HepG2 (cell line): ENCODE measurements at regions not wholly inside any gene's neighbourhood (a gene's known extent, or its start where the extent isn't known, plus 50 kb on each side); places are given as distances from the start of the nearest gene placed in this dataset.

Source experiments
- ATAC-seq: fragments of 200-7000 bp; cut with Tn5 transposase; 3 replicates; pipeline ENCODE4 v1.9.1; 2020; ENCODE audit warnings: mild to moderate bottlenecking, moderate library complexity
- BruUV-seq: library from RNA; stranded (reverse); fragments of 400-500 nt; replicated peaks from 2 replicates; lab custom pipeline; 2021; lab: Mats Ljungman, UMichigan
- CTCF ChIA-PET: fragments of 300-600 bp; formaldehyde crosslinking; extraction: SDS; loops from one replicate; lab custom pipeline; 2021; ENCODE audit warnings: low total read pairs, inconsistent platforms, low intra/inter-chr PET ratio; lab: Yijun Ruan, JAX
- POLR2A ChIA-PET: fragments of 350-600 bp; sonication (Branson Sonifier 250); formaldehyde crosslinking; loops from one replicate; lab custom pipeline; 2020; ENCODE audit warnings: antibody characterized with exemption, inconsistent platforms; lab: Yijun Ruan, JAX
- DNase-seq: peaks from one replicate; pipeline ENCODE4 v3.0.0-alpha.2; 2015; ENCODE audit warnings: low spot score
- FAIRE-seq: peaks from 3 replicates; lab custom pipeline; 2011; peaks lifted over from hg19 to GRCh38; lab: Jason Lieb, UNC
- H2AFZ ChIP-seq: one replicate; pipeline ENCODE4 v1.6.1; 2011; ENCODE audit warnings: low read length, inconsistent platforms
- H3K27ac ChIP-seq: fragments of 300-600 bp; 3 replicates; pipeline ENCODE4 v1.8.0; 2011; ENCODE audit warnings: mixed run types, mild to moderate bottlenecking, mixed read lengths, low read length, inconsistent platforms; ENCODE audit not compliant: insufficient read depth; ENCODE audit errors: extremely low read length
- H3K27me3 ChIP-seq, 2 experiments: fragments of 200-600 bp in 1 of 2; 2 replicates in 1 of 2; 3 replicates in 1 of 2; pipeline versions ENCODE4 v1.6.0 to v1.8.0; 2011; ENCODE audit warnings: low read length in 2 of 2, mild to moderate bottlenecking in 2 of 2, moderate library complexity in 2 of 2, inconsistent platforms in 1 of 2; ENCODE audit not compliant: insufficient read depth in 2 of 2, control insufficient read depth in 1 of 2
- H3K36me3 ChIP-seq, 2 experiments: fragments of 200-600 bp in 1 of 2; replicated peaks in 1 of 2; 2 replicates in 1 of 2; 3 replicates in 1 of 2; pipeline versions ENCODE4 v1.5.1 to v1.8.0; 2011; ENCODE audit warnings: low read length in 2 of 2, inconsistent platforms in 1 of 2; ENCODE audit not compliant: insufficient read depth in 2 of 2, control insufficient read depth in 1 of 2
- H3K4me1 ChIP-seq: 2 replicates; pipeline ENCODE4 v1.5.1; 2012; ENCODE audit warnings: low read length, inconsistent platforms; ENCODE audit not compliant: insufficient read depth
- H3K4me2 ChIP-seq: 2 replicates; pipeline ENCODE4 v1.6.0; 2011; ENCODE audit warnings: low read depth, low read length, inconsistent platforms
- H3K4me3 ChIP-seq, 3 experiments: fragments of 200-600 bp in 1 of 3; sonication (generic), shearing (Covaris generic) in 1 of 3; replicated peaks in 1 of 3; 2 replicates each; pipeline ENCODE4 v1.5.1; 2011 to 2016; ENCODE audit warnings: low read length in 3 of 3, inconsistent platforms in 2 of 3, low read depth in 2 of 3, mild to moderate bottlenecking in 2 of 3, control low read depth in 1 of 3, mixed read lengths in 1 of 3; ENCODE audit not compliant: insufficient read depth in 1 of 3
- H3K79me2 ChIP-seq: one replicate; pipeline ENCODE4 v1.6.1; 2011; ENCODE audit warnings: low read length, inconsistent platforms; ENCODE audit not compliant: insufficient read depth
- H3K9ac ChIP-seq: 2 replicates; pipeline ENCODE4 v1.6.0; 2011; ENCODE audit warnings: mild to moderate bottlenecking, low read depth, low read length, inconsistent platforms; ENCODE audit not compliant: insufficient read depth
- H3K9me3 ChIP-seq: 2 replicates; pipeline ENCODE4 v1.5.1; 2012; ENCODE audit warnings: mild to moderate bottlenecking, low read length
- H4K20me1 ChIP-seq: 2 replicates; pipeline ENCODE4 v1.6.0; 2011; ENCODE audit warnings: inconsistent platforms, mild to moderate bottlenecking, low read length, moderate library complexity; ENCODE audit not compliant: insufficient read depth
- CBX5 ChIP-seq: sonication (generic); formaldehyde crosslinking; IDR thresholded peaks from 2 replicates; pipeline ENCODE4 v1.4.0; 2020; ENCODE audit warnings: missing genetic modification reagents, borderline replicate concordance
- DPF2 ChIP-seq: sonication (generic); formaldehyde crosslinking; IDR thresholded peaks from 2 replicates; pipeline ENCODE4 v1.4.0; 2020; ENCODE audit warnings: mild to moderate bottlenecking, low read depth, missing genetic modification reagents, borderline replicate concordance
- HNRNPLL ChIP-seq: fragments of 200-400 bp; formaldehyde crosslinking; IDR thresholded peaks from 2 replicates; pipeline ENCODE4 v1.6.1; 2017; ENCODE audit warnings: mild to moderate bottlenecking, low read depth, low read length; ENCODE audit not compliant: poor library complexity, severe bottlenecking
- SALL1 ChIP-seq: sonication (generic); formaldehyde crosslinking; IDR thresholded peaks from 2 replicates; pipeline ENCODE4 v1.8.0; 2022; ENCODE audit warnings: mild to moderate bottlenecking, missing genetic modification reagents
- ZKSCAN1 ChIP-seq: fragments of 150-350 bp; IDR thresholded peaks from 2 replicates; pipeline ENCODE4 v1.6.1; 2014; ENCODE audit warnings: low read length
- ZMYM4 ChIP-seq: sonication (generic); formaldehyde crosslinking; IDR thresholded peaks from 2 replicates; pipeline ENCODE4 v1.8.1; 2023; ENCODE audit warnings: mild to moderate bottlenecking, missing genetic modification reagents
- ZNF124 ChIP-seq: sonication (generic); formaldehyde crosslinking; IDR thresholded peaks from 2 replicates; pipeline ENCODE4 v1.4.0; 2020; ENCODE audit warnings: missing genetic modification reagents
- ZNF331 ChIP-seq: sonication (generic); formaldehyde crosslinking; IDR thresholded peaks from 2 replicates; pipeline ENCODE4 v1.4.0; 2020; ENCODE audit warnings: missing genetic modification reagents
- ZNF431 ChIP-seq: sonication (generic); formaldehyde crosslinking; IDR thresholded peaks from 2 replicates; pipeline ENCODE4 v1.9.0; 2022; ENCODE audit warnings: missing genetic modification reagents, low read depth, mild to moderate bottlenecking, borderline replicate concordance
- ZNF432 ChIP-seq: sonication (generic); formaldehyde crosslinking; IDR thresholded peaks from 2 replicates; pipeline ENCODE4 v1.5.0; 2020; ENCODE audit warnings: missing genetic modification reagents, mild to moderate bottlenecking, borderline replicate concordance
- ZNF451 ChIP-seq: sonication (generic); formaldehyde crosslinking; IDR thresholded peaks from 2 replicates; pipeline ENCODE4 v1.5.0; 2020; ENCODE audit warnings: mild to moderate bottlenecking, missing genetic modification reagents
- ZNF839 ChIP-seq: sonication (generic); formaldehyde crosslinking; IDR thresholded peaks from 2 replicates; pipeline ENCODE4 v1.4.0; 2020; ENCODE audit warnings: missing genetic modification reagents, mild to moderate bottlenecking, borderline replicate concordance
- whole genome bisulfite sequencing: methylation state at CpG from one replicate; pipeline ENCODE4 v1.1.6; 2017; ENCODE audit warnings: low lambda C conversion rate; 5-methylcytosine and 5-hydroxymethylcytosine counted together
- in situ Hi-C: cut with HindIII; loops from 2 replicates; pipeline ENCODE4 v1.10.0; 2017; ENCODE audit warnings: low pct_unique_long_range_greater_than_20kb; ENCODE audit not compliant: extremely low pct_ligation_motif_present
- intact Hi-C: fragments of 100-400 bp; cut with micrococcal nuclease; formaldehyde crosslinking; loops from one replicate; pipeline ENCODE4 v1.10.0; 2022; ENCODE audit not compliant: unreplicated experiment
- TF ChIP-seq, protein P1 (sequence below): sonication (generic); formaldehyde crosslinking; IDR thresholded peaks from 2 replicates; pipeline ENCODE4 v1.4.0; 2020; ENCODE audit warnings: mild to moderate bottlenecking, low read depth, missing genetic modification reagents
- TF ChIP-seq, protein P2 (sequence below): sonication (generic); formaldehyde crosslinking; IDR thresholded peaks from 2 replicates; pipeline ENCODE4 v1.8.0; 2022; ENCODE audit warnings: mild to moderate bottlenecking, missing genetic modification reagents; ENCODE audit not compliant: insufficient replicate concordance
- TF ChIP-seq, protein P3 (sequence below): sonication (generic); formaldehyde crosslinking; IDR thresholded peaks from 2 replicates; pipeline ENCODE4 v1.4.0; 2020; ENCODE audit warnings: missing genetic modification reagents

DNA sequence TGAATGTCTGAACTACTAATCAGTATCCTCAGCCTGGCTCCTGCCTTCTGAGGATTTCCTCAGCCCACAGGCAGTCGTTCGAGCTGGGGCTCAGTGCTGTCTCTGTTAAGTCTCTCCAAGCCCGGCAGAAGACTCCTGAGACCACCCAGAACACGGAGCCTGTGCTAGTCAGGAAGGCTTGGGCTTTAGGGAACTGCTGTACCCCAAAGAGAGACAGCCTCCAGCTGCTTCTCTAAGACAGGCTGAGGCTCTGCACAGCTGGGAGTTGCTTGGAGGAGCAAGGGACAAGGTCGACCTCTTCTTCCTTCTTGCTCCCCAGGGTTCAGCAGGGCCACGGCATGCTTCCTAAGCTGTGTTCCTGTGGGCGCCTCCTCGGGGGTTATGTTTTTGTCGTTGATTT lies 283.4 kb upstream of the MYT1L start (continued):
- no peak for TF ChIP-seq ZNF839 (CRISPR knock-in tag)
- TF ChIP-seq, protein P1, sequence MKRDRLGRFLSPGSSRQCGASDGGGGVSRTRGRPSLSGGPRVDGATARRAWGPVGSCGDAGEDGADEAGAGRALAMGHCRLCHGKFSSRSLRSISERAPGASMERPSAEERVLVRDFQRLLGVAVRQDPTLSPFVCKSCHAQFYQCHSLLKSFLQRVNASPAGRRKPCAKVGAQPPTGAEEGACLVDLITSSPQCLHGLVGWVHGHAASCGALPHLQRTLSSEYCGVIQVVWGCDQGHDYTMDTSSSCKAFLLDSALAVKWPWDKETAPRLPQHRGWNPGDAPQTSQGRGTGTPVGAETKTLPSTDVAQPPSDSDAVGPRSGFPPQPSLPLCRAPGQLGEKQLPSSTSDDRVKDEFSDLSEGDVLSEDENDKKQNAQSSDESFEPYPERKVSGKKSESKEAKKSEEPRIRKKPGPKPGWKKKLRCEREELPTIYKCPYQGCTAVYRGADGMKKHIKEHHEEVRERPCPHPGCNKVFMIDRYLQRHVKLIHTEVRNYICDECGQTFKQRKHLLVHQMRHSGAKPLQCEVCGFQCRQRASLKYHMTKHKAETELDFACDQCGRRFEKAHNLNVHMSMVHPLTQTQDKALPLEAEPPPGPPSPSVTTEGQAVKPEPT: no peak
- TF ChIP-seq ZKSCAN1: no peak
- no peak for TF ChIP-seq ZNF451
- TF ChIP-seq SALL1: no peak
- no peak for TF ChIP-seq ZNF431 (CRISPR knock-in tag)
- TF ChIP-seq, protein P2, sequence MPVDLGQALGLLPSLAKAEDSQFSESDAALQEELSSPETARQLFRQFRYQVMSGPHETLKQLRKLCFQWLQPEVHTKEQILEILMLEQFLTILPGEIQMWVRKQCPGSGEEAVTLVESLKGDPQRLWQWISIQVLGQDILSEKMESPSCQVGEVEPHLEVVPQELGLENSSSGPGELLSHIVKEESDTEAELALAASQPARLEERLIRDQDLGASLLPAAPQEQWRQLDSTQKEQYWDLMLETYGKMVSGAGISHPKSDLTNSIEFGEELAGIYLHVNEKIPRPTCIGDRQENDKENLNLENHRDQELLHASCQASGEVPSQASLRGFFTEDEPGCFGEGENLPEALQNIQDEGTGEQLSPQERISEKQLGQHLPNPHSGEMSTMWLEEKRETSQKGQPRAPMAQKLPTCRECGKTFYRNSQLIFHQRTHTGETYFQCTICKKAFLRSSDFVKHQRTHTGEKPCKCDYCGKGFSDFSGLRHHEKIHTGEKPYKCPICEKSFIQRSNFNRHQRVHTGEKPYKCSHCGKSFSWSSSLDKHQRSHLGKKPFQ (CRISPR knock-in tag): no peak

DNA sequence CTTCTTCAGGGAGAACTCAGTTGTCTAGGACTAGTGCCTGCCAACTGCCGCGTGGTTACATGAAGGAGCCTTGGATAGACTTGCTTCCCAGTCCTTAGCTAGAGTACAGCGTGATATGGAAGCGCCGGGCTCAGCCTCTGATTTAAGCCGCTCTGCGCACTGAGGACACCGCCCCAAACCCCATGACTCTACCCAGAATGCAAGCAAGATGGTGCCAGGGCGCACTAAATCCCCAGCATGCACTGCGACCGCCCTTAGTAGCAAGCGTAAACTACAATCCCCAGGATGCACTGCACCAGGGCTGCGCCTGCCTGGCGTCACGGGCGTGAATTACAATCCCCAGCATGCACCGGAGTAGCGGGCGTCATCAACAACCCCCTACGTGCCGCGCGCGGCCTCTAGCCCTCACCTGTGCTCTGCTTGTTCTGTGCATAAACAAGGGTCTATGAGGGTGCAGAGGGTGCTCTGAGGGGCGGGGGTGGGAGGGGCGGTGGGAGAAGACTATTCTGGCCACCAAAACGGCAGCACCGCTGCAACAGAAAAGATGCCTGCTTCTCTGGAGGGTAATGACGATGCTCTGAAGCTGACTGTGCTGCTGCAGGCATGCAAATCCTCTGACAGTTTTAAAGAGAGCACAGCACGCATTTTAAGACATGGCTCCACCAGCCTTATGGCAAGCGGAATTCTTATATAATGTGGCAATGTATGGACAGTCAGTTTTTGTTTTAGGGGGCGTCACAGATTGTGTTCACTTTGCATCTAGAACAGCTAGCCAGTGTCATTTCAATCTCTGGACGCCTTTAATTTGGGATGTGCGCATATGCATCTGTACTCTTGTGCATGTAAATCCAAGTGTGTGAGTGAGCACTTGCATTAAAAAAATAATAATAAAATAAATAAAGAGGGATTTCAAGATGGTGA lies 282.5 kb upstream of the MYT1L start:
- no TSS peak for BruUV-seq
- H2AFZ ChIP-seq: peak overlapping the region; percentile 66
- H3K4me2 ChIP-seq: peak overlapping the region; percentile 69
- intact Hi-C loops (no loop called here), in situ Hi-C loops (no loop called here)
- H3K36me3 ChIP-seq: no peaks in the 10 kb centered on the region
- H3K9me3 ChIP-seq: no peaks in the 10 kb centered on the region
- ChIA-PET POLR2A (no interaction called here), CTCF (no interaction called here)
- H4K20me1 ChIP-seq: no peaks in the 10 kb centered on the region
- H3K9ac ChIP-seq: no peak overlapping the region
- FAIRE-seq (peak; percentile 50), DNase-seq (peak; percentile 69), ATAC-seq (peak; percentile 99)
- no peaks in the 10 kb centered on the region for H3K79me2 ChIP-seq
- 30% methylated on average over 34 of the region's 34 CpGs for whole genome bisulfite sequencing
- peak overlapping the region; percentile 35 to 62 (median 37); a peak in 5 of 6 replicates for H3K4me3 ChIP-seq
- H3K27me3 ChIP-seq: no peaks in the 10 kb centered on the region
- no peak overlapping the region for H3K27ac ChIP-seq
- 0 out of 2 replicates have a peak, but pooled peaks cover 8% of the 10 kb centered on the region for H3K4me1 ChIP-seq
- peak; percentile 50; the same call in 1 of the 2 replicates for TF ChIP-seq ZNF124 (CRISPR knock-in tag)
- TF ChIP-seq ZNF331: peak; percentile 49; the same call in 1 of the 2 replicates
- TF ChIP-seq, protein P3, sequence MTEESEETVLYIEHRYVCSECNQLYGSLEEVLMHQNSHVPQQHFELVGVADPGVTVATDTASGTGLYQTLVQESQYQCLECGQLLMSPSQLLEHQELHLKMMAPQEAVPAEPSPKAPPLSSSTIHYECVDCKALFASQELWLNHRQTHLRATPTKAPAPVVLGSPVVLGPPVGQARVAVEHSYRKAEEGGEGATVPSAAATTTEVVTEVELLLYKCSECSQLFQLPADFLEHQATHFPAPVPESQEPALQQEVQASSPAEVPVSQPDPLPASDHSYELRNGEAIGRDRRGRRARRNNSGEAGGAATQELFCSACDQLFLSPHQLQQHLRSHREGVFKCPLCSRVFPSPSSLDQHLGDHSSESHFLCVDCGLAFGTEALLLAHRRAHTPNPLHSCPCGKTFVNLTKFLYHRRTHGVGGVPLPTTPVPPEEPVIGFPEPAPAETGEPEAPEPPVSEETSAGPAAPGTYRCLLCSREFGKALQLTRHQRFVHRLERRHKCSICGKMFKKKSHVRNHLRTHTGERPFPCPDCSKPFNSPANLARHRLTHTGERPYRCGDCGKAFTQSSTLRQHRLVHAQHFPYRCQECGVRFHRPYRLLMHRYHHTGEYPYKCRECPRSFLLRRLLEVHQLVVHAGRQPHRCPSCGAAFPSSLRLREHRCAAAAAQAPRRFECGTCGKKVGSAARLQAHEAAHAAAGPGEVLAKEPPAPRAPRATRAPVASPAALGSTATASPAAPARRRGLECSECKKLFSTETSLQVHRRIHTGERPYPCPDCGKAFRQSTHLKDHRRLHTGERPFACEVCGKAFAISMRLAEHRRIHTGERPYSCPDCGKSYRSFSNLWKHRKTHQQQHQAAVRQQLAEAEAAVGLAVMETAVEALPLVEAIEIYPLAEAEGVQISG (CRISPR knock-in tag): peak; percentile 90
- TF ChIP-seq DPF2 (CRISPR knock-in tag): no peak
- peak; percentile 79; the same call in 1 of the 2 replicates for TF ChIP-seq CBX5
- TF ChIP-seq ZMYM4: peak; percentile 90
- peak; percentile 76 for TF ChIP-seq HNRNPLL
- TF ChIP-seq ZNF432 (CRISPR knock-in tag): no peak
